Activated CD8-positive, alpha-beta T cell treated with anti-CD3 and anti-CD28 coated beads for 36 hours (primary cell): ENCODE measurements at regions not wholly inside any gene's neighbourhood (a gene's known extent, or its start where the extent isn't known, plus 50 kb on each side); places are given as distances from the start of the nearest gene placed in this dataset.

ENCODE experiments used
- ATAC-seq: fragments of 200-7000 bp; cut with Tn5 transposase; one replicate; pipeline ENCODE4 v1.10.0; 2021; ENCODE audit warnings: mild to moderate bottlenecking, moderate library complexity
- CTCF ChIA-PET: fragments of 350-600 bp; sonication (Branson Sonifier 250); formaldehyde crosslinking; loops from one replicate; lab custom pipeline; 2021; ENCODE audit warnings: antibody characterized with exemption; lab: Charles Lee
- POLR2A ChIA-PET: fragments of 350-600 bp; sonication (Branson Sonifier 250); formaldehyde crosslinking; loops from one replicate; lab custom pipeline; 2021; ENCODE audit warnings: antibody characterized with exemption; lab: Charles Lee
- DNase-seq: peaks from one replicate; pipeline ENCODE4 v3.0.0-alpha.2; 2020
- H3K27ac Mint-ChIP-seq: one replicate; pipeline ENCODE4 v1.8.0; 2021; ENCODE audit warnings: mild to moderate bottlenecking, mixed read lengths
- H3K27me3 Mint-ChIP-seq: one replicate; pipeline ENCODE4 v1.8.0; 2021; ENCODE audit warnings: mixed read lengths
- H3K36me3 Mint-ChIP-seq: one replicate; pipeline ENCODE4 v1.8.0; 2021; ENCODE audit warnings: low read depth, mixed read lengths
- H3K4me1 Mint-ChIP-seq: one replicate; pipeline ENCODE4 v1.8.0; 2021; ENCODE audit warnings: low read depth, mixed read lengths
- H3K4me3 Mint-ChIP-seq: one replicate; pipeline ENCODE4 v1.8.0; 2021; ENCODE audit warnings: mild to moderate bottlenecking, moderate library complexity, mixed read lengths
- H3K9me3 Mint-ChIP-seq: one replicate; pipeline ENCODE4 v1.8.0; 2021; ENCODE audit warnings: mixed read lengths
- intact Hi-C: fragments of 100-400 bp; cut with micrococcal nuclease; formaldehyde crosslinking; loops from one replicate; pipeline ENCODE4 v1.10.0; 2022
- TF ChIP-seq, protein P1 (sequence below): fragments of 200-600 bp; IDR thresholded peaks from one replicate; pipeline ENCODE4 v1.8.0; 2022; ENCODE audit warnings: antibody characterized with exemption, mild to moderate bottlenecking

- DNase-seq (no peak), ATAC-seq (no peak)
- TF ChIP-seq, protein P1, sequence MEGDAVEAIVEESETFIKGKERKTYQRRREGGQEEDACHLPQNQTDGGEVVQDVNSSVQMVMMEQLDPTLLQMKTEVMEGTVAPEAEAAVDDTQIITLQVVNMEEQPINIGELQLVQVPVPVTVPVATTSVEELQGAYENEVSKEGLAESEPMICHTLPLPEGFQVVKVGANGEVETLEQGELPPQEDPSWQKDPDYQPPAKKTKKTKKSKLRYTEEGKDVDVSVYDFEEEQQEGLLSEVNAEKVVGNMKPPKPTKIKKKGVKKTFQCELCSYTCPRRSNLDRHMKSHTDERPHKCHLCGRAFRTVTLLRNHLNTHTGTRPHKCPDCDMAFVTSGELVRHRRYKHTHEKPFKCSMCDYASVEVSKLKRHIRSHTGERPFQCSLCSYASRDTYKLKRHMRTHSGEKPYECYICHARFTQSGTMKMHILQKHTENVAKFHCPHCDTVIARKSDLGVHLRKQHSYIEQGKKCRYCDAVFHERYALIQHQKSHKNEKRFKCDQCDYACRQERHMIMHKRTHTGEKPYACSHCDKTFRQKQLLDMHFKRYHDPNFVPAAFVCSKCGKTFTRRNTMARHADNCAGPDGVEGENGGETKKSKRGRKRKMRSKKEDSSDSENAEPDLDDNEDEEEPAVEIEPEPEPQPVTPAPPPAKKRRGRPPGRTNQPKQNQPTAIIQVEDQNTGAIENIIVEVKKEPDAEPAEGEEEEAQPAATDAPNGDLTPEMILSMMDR = no peak
- intact Hi-C loops = no loop called here
- H3K36me3 Mint-ChIP-seq = no peaks in the 10 kb centered on the region
- no peaks in the 10 kb centered on the region for H3K4me1 Mint-ChIP-seq
- H3K9me3 Mint-ChIP-seq = peaks cover 10% of the 10 kb centered on the region
- H3K27me3 Mint-ChIP-seq = peaks cover 29% of the 10 kb centered on the region
- H3K4me3 Mint-ChIP-seq = no peak overlapping the region
- POLR2A ChIA-PET = no interaction called here
- no peak overlapping the region for H3K27ac Mint-ChIP-seq
- CTCF ChIA-PET = interaction anchor here (1.0 kb wide), 1 partner anchor 116 kb away, joined by 3 read pairs; no protein-coding TSS in a partner anchor
Observed at GRCh38 chr20:63145156-63145555, 70.8 kb downstream of the YTHDF1 start.

DNA sequence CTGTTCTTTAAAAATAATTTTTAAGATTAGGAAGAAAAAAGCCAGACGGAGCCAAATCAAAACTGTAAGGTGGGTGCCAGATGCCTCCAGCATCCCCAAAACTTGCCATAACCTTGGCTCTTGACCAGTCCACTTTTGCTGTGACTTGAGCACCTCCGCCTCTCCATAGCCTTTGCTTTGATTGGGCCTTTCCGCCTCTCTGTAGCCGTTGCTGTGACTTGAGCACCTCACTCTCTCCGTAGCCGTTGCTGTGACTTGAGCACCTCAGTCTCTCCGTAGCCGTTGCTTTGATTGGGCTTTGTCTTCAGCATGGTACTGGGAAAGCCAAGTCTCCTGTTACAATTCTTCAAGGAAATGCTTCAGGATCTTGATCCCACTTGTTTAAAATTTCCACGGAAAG lies 73.0 kb downstream of the YTHDF1 start:
- DNase-seq (no peak), ATAC-seq (no peak)
- peaks cover 13% of the 10 kb centered on the region for H3K27me3 Mint-ChIP-seq
- H3K36me3 Mint-ChIP-seq = no peaks in the 10 kb centered on the region
- peaks cover 3% of the 10 kb centered on the region for H3K9me3 Mint-ChIP-seq
- ChIA-PET CTCF (no interaction called here), POLR2A (no interaction called here)
- H3K4me1 Mint-ChIP-seq = no peaks in the 10 kb centered on the region
- intact Hi-C loops = no loop called here
- H3K4me3 Mint-ChIP-seq = no peak overlapping the region
- H3K27ac Mint-ChIP-seq = no peak overlapping the region
- TF ChIP-seq, protein P1 = no peak

DNA sequence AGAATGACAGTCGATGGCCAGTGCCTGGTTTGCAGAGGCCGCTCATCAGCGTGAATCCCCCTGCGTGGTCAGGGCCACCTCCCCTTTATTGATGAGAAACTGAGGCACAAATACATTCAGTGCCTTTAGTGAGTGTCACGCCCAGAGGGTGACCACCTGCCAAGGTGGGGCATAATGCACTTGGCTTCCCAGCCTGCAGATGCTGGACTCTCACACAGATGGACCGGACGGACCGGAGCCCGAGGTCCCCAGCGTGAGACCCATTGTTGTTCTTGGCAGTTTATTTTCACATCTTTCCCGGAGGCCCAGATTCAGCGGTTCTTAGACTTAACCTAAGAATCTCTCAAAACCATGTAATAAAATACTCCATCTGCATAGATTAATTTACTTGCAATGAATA lies 74.4 kb downstream of the YTHDF1 start:
- POLR2A ChIA-PET = no interaction called here
- CTCF ChIA-PET = no interaction called here
- ATAC-seq (no peak), DNase-seq (no peak)
- TF ChIP-seq, protein P1 = no peak
- intact Hi-C loops = no loop called here
- H3K36me3 Mint-ChIP-seq = no peaks in the 10 kb centered on the region
- no peak overlapping the region for H3K4me3 Mint-ChIP-seq
- H3K4me1 Mint-ChIP-seq = no peaks in the 10 kb centered on the region
- no peaks in the 10 kb centered on the region for H3K9me3 Mint-ChIP-seq
- no peak overlapping the region for H3K27ac Mint-ChIP-seq
- H3K27me3 Mint-ChIP-seq = peaks cover 11% of the 10 kb centered on the region

DNA sequence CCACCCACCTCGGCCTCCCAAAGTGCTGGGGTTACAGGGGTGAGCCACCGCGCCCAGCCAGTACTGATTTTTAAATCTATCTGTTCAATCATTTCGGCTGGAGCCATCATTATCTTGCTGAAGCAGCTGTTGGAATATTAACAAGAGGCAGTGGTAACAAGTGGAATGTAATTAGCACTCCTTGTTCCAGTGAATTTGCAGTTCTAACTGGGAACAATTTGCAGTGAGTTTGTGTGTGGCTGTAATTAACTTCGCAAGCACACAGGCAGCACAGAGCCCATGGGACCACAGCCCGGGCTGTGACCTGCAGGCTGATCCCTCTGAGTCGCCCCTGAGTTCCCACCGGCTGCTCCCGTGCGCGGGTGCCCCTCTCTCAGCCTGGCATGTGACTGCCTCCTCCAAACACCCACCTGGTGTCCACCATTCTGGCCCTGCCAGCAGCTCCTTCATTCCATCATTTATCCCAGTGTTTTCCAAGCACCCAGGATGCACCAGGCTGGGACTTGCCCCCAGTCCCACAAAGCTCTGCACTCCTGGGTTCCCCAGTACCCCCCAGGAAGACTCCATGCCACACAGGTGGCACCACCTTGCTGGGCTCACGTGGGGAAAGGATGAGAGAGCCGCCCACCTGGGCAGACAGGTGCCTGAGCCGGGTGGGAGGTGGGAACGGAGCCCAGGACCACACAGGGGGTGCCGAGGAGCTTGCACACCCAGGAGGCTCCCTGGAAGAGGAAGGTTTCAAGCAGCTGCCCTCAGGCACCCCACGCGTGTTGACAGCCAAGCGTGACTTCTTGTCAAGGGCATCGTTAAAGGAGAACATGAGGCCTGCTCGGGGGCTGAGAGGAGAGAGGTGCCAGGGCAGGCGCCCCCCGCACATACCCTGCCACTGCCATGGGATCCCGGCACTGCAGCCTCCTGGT lies 75.2 kb downstream of the YTHDF1 start:
- no peak for ATAC-seq
- POLR2A ChIA-PET = no interaction called here
- H3K27me3 Mint-ChIP-seq = peaks cover 10% of the 10 kb centered on the region
- intact Hi-C loops = no loop called here
- H3K4me1 Mint-ChIP-seq = no peaks in the 10 kb centered on the region
- no peaks in the 10 kb centered on the region for H3K36me3 Mint-ChIP-seq
- H3K4me3 Mint-ChIP-seq = no peak overlapping the region
- TF ChIP-seq, protein P1 = no peak
- CTCF ChIA-PET = no interaction called here
- no peak for DNase-seq
- H3K9me3 Mint-ChIP-seq = no peaks in the 10 kb centered on the region
- H3K27ac Mint-ChIP-seq = no peak overlapping the region

GRCh38 chr20:63139837-63140236 lies 76.1 kb downstream of the YTHDF1 start:
- TF ChIP-seq, protein P1 = no peak
- no peaks in the 10 kb centered on the region for H3K4me1 Mint-ChIP-seq
- no peaks in the 10 kb centered on the region for H3K9me3 Mint-ChIP-seq
- H3K4me3 Mint-ChIP-seq = no peak overlapping the region
- intact Hi-C loops = no loop called here
- ATAC-seq (no peak), DNase-seq (no peak)
- CTCF ChIA-PET = no interaction called here
- no peaks in the 10 kb centered on the region for H3K36me3 Mint-ChIP-seq
- POLR2A ChIA-PET = no interaction called here
- no peak overlapping the region for H3K27ac Mint-ChIP-seq
- peaks cover 3% of the 10 kb centered on the region for H3K27me3 Mint-ChIP-seq
